GM18907 (cell line): ENCODE measurements at regions not wholly inside any gene's neighbourhood (a gene's known extent, or its start where the extent isn't known, plus 50 kb on each side); places are given as distances from the start of the nearest gene placed in this dataset.
A peak's percentile ranks its signal among the peaks of the same experiment; 100 is the strongest.

Experiments
- ATAC-seq: cut with Tn5 transposase; IDR thresholded peaks from one replicate; pipeline ENCODE4 v1.9.1; 2021; ENCODE audit warnings: mild to moderate bottlenecking, moderate library complexity; ENCODE audit not compliant: unreplicated experiment

DNA sequence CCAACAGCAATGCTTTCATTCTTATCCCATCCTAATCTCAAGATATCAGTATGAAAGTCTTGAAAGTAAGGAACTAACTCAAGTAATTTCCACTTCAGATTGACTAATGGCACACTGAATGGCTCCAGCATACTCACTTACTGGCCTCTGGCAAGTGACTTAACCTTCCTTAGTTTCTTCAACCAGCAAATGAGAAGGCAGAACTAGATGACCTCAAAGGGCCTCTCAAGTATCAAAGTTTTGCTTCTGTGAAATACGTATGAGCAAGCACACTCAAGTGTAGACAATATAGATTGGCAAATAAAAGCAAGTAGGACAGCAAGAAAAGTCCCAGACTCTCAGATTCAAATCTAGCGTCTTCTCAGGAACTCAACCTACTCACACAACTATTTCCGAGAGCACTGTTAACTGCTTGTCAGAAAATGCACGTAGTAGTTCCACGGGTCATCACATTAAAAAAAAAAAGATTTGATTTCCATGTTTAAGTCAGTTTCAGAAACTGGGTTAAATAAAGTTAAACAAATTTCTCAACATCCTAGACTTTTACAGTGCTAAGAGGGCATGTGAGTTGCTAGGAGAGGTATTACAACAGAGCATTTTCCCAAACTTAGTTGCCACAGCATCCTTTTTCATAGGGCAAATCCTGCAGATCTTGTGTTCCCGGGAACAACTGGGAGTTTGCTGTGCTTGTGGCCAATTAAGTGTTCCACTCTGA lies 276.9 kb upstream of the KLF14 start:
- no peak for ATAC-seq

DNA sequence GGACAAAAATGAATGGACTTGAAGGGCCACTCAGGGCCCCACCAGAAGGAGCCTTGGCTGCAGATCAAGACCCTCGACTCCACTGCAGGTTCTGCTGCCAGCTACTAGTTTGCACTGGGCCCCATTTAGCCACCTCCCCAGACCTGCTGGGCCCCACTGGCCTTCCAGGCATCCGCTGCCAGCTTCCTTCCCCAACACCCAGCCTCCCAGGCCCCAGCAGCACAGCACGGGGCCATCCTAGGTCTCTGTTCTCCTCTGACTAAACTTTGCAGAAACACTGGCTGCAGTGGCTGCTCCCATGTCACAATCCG lies 277.4 kb upstream of the KLF14 start:
- no peak for ATAC-seq

DNA sequence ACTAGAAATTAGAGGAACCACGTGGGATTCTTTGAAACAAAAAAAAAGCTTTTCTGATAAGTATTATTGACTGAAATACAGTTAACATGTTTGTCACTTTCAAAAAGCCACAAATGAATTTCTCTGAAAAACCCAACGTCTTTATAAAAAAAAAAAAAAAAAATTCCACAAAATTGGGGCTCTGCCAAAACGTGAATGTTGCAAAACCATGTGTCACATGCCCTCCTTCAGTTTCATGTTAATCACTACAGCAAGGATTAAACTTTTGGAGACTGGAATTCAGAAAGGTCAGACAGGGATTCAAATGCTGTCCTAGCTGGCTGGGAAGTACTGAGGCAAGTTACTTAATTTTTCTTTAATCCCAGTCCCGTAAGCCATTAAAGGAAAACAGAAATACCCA lies 278.0 kb upstream of the KLF14 start:
- ATAC-seq = no peak

DNA sequence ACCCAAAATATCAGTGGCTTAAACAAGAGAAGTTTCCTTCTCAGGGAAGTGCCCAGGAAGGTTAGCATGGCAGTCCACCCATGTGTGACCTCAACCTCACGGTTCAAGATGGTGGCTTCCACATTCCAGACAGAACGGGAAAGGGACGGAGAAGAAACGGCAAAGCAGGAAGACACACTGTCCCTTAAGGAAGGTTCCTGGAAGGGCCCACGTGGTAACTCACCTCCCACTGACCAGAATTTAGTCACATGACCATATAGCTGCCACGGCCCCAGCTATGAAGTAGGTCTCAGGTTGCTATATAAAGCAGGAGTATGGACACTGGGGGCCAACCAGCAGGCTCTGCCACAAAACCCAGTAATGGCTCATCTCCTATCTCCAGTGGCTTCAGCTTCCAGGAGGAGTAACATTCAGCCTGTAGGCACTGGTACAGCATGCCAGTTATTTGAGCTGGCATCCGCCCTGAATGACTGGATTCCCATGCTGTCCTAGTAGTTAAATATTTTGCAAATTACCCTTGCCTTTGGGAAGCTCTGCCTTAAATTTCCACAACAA lies 278.5 kb upstream of the KLF14 start:
- no peak for ATAC-seq

- ATAC-seq = no peak
Observed at GRCh38 chr7:131013716-131014115, 279.7 kb upstream of the KLF14 start.

DNA sequence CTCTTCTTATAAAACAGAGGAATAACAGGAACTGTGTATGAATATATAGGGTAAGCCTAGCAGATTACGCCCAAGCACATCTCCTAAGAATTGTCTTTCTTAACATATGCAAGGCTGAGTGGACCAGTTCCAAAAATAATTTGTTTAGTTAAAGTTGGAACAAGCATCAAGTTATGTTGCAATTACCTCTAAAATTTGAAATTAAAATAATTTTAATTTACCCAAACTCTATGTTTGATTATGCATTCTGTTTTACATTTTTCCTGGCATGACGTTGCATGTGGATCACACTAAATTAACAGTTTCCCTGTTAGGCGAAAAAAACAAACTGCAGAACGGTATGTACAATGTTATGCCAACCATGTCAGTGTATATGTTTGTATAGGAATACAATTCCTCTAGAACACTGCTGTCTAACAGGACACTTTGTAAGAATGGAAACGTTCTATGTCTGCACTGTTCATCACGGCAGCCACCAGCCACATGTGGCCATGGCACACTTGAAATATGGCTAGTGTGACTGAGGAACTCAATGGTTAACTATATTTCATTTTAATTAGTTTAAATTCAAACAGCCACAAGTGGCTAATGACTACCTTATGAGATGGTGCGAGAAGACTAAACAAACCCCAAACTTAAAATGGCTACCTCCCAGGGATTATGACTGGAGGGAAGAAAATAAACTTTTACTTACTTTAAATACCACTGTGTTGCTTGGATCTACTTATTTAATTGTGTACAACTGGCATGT lies 281.1 kb upstream of the KLF14 start:
- ATAC-seq = no peak

DNA sequence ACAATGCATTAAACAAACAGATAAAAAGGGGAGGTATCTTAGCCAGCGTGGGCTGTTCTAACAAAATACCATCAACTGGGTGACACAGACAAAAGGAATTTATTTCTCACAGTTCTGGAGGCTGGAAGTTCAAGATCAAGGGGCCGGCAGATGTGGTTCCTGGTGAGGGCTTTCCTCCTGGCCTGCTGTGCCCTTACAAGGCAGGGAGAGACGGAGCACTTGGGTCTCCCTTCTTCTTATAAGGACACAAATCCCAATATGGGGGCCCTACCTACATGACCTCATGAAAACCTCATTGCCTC lies 281.6 kb upstream of the KLF14 start:
- ATAC-seq = no peak

DNA sequence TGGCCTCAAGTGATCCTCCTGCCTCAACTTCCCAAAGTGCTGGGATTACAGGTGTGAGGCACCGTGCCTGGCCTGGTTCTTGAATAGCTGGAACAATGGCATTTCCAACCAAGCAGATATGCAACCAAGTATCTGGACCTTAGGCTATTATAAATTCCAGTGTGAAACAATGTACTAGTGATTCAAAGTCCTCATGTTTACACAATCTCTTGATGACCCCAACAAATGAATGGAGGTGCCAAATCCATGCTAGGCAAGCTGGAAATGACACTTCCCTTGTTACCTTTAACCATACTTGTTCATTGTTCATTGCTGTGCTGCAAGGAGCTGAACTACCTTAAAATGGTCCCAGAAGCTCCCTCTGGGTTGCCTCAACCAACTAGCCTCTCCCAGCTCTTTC lies 282.2 kb upstream of the KLF14 start:
- ATAC-seq = no peak

DNA sequence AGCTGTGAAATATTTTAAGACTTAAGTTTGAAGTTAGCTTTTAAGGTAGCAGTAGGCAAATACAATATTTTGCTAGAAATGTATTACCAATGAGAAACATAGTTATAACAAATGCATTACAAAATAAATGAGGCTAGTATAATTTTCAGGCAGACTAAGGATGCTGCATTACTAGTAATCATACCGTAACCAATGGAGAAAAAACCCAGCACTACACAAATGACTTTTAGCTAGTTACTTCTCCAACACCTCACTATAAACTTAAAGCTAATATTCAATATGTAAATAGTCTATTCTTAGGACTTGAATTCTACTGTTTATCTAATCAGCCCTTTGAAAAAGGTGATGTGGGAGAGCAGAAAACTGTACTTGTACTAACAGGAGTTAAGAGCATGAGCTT lies 285.3 kb upstream of the KLF14 start:
- ATAC-seq = no peak

GRCh38 chr7:131020759-131021261 lies 286.8 kb upstream of the KLF14 start:
- peak; percentile 74 for ATAC-seq

- ATAC-seq = peak; percentile 44
Observed at GRCh38 chr7:131021460-131021859, 287.5 kb upstream of the KLF14 start.

GRCh38 chr7:131021902-131022301 lies 287.9 kb upstream of the KLF14 start:
- ATAC-seq = no peak

GRCh38 chr7:131026297-131027000 lies 292.4 kb upstream of the KLF14 start:
- ATAC-seq = no peak

GRCh38 chr7:131027287-131027773 lies 293.3 kb upstream of the KLF14 start:
- ATAC-seq = no peak

DNA sequence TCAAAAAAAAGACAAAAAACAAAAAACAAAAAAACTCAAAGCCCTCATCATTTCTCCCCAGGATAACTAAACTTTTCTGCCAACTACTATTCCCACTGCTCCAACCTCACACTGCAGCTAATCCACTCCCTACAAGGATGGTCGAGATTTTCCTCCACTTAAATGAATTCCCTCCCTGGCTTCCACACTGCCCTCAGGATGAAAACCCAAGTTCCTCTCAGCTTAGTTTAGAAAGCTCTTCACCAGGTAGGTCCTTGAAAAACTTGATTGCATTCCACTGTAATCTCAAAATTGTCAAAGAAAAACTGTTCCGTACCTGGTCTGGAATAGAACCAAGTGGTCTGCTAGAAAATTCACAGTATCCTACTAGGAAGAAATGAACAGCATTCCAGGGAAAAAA lies 294.3 kb upstream of the KLF14 start:
- no peak for ATAC-seq

- no peak for ATAC-seq
Observed at GRCh38 chr7:131029002-131029401, 295.0 kb upstream of the KLF14 start.

DNA sequence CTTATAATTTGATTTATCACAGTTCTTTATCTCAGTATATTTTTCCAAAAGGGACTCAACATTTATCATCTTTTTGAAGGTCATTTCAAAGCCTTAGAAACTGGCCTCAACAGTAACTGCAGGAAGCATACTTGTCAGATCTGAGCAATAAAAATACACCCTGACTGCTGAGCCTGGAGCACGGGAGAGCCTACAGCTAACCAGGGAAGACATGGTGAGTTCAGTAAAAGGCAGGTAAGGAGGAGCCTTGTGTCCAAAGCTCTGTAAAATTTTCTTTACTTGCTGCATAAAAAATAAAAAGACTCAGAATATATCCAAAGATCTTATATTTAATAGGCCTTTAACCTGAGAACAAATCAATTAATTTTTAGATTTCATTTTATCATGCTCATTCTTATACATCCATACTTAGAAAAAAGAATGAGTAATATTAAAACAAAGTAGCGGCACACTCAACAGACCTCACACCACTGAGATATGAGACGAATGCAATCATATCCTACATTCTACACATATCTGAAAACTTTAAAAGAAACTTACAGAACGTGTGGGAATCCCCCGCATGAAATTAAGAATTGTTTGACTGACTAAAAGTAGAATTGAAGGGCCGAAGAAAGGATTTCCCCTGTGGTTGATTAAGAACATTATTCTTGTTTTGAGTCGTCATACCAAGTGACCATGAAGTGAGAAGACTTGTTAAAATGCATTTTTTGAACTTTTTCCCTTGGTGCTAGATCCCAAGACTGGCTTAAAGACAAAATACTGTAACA lies 296.4 kb upstream of the MKLN1 start:
- ATAC-seq = peak; percentile 75

DNA sequence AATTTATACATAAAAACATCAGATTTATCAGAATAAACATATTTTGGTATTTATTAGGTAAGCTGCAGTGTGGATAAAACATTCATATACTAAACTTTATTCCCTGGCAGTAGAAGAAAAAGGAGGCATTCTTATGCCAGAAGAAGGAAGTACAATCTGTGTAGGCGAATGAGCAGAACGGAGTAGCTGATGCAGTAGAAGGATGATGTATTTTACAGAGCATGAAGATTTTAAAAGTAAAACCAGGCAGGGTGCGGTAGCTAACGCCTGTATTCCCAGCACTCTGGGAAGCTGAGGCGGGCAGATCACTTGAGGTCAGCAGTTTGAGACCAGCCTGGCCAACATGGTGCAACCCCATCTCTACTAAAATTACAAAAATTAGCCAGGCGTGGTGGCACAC lies 294.9 kb upstream of the MKLN1 start:
- ATAC-seq = no peak

DNA sequence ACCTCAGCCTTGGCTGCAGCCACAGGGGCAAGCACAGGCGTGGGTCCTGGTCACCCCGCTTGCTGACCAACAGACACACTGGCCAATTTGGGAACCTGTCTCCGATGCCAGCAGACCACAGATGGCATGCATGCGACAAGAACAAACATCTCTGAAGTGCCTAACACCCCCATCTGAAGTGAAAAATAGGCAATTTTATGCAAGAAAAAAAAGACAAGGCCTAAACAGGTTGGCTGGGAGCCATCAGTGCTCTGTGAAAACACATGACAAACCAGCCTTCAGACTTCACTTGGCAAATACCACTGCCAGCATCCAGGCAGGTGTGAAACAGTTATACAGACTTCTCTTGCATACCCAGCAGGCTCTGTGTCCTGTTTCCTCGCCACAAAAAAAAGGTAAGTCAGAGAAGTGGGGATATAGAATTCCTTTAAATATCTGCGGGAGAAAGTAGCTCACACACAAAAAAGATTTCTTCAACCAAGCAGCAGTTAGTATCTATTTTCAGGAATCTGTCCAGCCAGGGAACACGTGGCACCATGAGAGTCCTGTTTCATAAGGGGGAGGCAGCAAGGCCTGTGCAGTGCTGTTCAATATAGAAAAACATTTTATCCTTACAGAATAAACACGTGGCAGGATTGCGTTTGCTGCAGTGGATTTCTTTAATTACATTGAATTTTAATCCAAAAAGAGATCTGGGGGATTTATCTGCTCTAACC lies 293.4 kb upstream of the MKLN1 start:
- ATAC-seq = no peak

DNA sequence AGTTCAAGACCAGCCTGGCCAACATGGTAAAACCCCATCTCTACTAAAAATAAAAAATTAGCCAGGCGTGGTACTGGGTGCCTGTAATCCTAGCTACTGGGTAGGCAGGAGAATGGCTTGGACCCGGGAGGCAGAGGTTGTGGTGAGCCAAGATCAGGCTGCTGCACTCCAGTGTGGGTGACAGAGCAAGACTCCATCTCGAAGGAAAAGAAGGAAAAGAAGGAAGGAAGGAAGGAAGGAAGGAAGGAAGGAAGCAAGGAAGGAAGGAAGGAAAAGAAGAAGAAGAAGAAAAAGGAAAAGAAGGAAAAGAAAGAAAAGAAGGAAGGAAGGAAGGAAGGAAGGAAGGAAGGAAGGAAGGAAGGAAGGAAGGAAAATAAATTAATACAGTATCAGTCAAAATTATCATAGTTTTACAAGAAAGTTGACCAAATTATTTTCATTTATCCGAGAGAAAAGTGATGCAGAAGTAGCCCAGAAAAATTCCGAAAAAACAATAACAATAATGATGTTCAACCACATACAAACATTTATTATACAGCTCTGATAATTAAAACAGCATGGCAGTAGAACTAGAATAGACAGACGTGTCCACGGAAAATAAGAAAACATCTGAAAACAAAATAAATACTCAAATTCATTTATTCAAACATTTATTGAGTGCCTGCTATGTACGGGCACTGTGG lies 292.4 kb upstream of the MKLN1 start:
- no peak for ATAC-seq
